Ectodermal cell (in vitro differentiated cells): ENCODE measurements at regions not wholly inside any gene's neighbourhood (a gene's known extent, or its start where the extent isn't known, plus 50 kb on each side); places are given as distances from the start of the nearest gene placed in this dataset.

Source experiments
- H3K27ac ChIP-seq: 2 replicates; pipeline ENCODE4 v1.7.0; 2013; ENCODE audit warnings: mild to moderate bottlenecking, low read depth, low read length; ENCODE audit not compliant: insufficient read depth, poor library complexity, severe bottlenecking
- H3K27me3 ChIP-seq: 2 replicates; pipeline ENCODE4 v1.7.0; 2013; ENCODE audit warnings: mild to moderate bottlenecking, low read length; ENCODE audit not compliant: insufficient read depth, control insufficient read depth, poor library complexity, severe bottlenecking
- H3K36me3 ChIP-seq: one replicate; pipeline ENCODE4 v1.7.0; 2013; ENCODE audit warnings: low read length; ENCODE audit not compliant: control insufficient read depth, insufficient read depth
- H3K4me1 ChIP-seq: one replicate; pipeline ENCODE4 v1.7.0; 2013; ENCODE audit warnings: low read length; ENCODE audit not compliant: control insufficient read depth, insufficient read depth
- H3K4me3 ChIP-seq: 2 replicates; pipeline ENCODE4 v1.7.0; 2013; ENCODE audit warnings: low read depth, low read length, control low read depth; ENCODE audit not compliant: insufficient read depth
- H3K9me3 ChIP-seq: 2 replicates; pipeline ENCODE4 v1.7.0; 2013; ENCODE audit warnings: mild to moderate bottlenecking, low read length, moderate library complexity; ENCODE audit not compliant: control insufficient read depth
- WGBS, 2 experiments: methylation state at CpG; one replicate each; pipeline ENCODE4 v1.1.7; 2013; ENCODE audit warnings: missing lambda C conversion rate in 2 of 2; 5-methylcytosine and 5-hydroxymethylcytosine counted together

- Histone ChIP-seq H3K36me3 (no peaks in the 10 kb centered on the region), H3K27me3 (no peaks in the 10 kb centered on the region), H3K27ac (no peak overlapping the region), H3K4me3 (no peak overlapping the region), H3K4me1 (no peaks in the 10 kb centered on the region), H3K9me3 (no peaks in the 10 kb centered on the region)
- 94 to 100% methylated on average over 1 of the region's 1 CpG for WGBS, 2 experiments
Measured at GRCh38 chr18:56545464-56545863, 92.9 kb downstream of the TXNL1 start.

DNA sequence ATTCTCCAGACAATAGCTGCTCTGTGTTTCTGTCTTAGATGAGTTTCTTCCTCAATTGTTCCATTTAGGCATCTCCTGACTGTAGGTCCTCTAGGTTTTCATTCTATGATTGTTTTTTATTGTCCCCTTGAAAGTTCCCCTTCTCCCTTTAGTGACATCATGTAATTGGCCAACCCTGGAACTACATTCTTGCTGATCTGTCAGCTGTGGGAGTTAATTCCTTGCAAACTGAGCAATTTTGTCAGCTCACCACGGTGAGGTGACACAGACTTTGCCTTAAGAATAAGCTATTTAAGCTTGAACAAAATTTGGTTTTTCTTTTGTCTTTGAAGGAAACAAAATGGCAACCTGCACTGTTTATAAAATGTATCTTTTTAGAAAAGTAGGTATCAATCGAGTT is 95.9 kb downstream of the TXNL1 start:
- H3K9me3 ChIP-seq: no peaks in the 10 kb centered on the region
- 86% methylated on average over 2 of the region's 2 CpGs for WGBS, 2 experiments
- H3K36me3 ChIP-seq: no peaks in the 10 kb centered on the region
- no peaks in the 10 kb centered on the region for H3K4me1 ChIP-seq
- no peak overlapping the region for H3K27ac ChIP-seq
- H3K4me3 ChIP-seq: no peak overlapping the region
- H3K27me3 ChIP-seq: no peaks in the 10 kb centered on the region

GRCh38 chr18:56541793-56542192 is 96.6 kb downstream of the TXNL1 start:
- no peaks in the 10 kb centered on the region for H3K4me1 ChIP-seq
- H3K36me3 ChIP-seq: no peaks in the 10 kb centered on the region
- WGBS, 2 experiments: 36 to 41% methylated on average over 2 of the region's 2 CpGs

GRCh38 chr18:56541340-56541739 is 97.1 kb downstream of the TXNL1 start:
- H3K4me1 ChIP-seq: no peaks in the 10 kb centered on the region
- no peak overlapping the region for H3K4me3 ChIP-seq
- no peaks in the 10 kb centered on the region for H3K27me3 ChIP-seq
- no peak overlapping the region for H3K27ac ChIP-seq
- H3K36me3 ChIP-seq: no peaks in the 10 kb centered on the region
- 100% methylated on average over 1 of the region's 2 CpGs for WGBS, 2 experiments
- H3K9me3 ChIP-seq: no peaks in the 10 kb centered on the region

More at GRCh38 chr18:56541793-56542192, 96.6 kb downstream of the TXNL1 start:
- no peaks in the 10 kb centered on the region for H3K27me3 ChIP-seq
- no peaks in the 10 kb centered on the region for H3K9me3 ChIP-seq
- no peak overlapping the region for H3K4me3 ChIP-seq
- no peak overlapping the region for H3K27ac ChIP-seq

GRCh38 chr18:56538746-56539145 is 99.6 kb downstream of the TXNL1 start:
- Histone ChIP-seq H3K27ac (no peak overlapping the region), H3K9me3 (no peaks in the 10 kb centered on the region), H3K4me3 (no peak overlapping the region), H3K4me1 (no peaks in the 10 kb centered on the region), H3K36me3 (no peaks in the 10 kb centered on the region), H3K27me3 (no peaks in the 10 kb centered on the region)
- WGBS, 2 experiments: 89 to 91% methylated on average over 2 of the region's 2 CpGs

DNA sequence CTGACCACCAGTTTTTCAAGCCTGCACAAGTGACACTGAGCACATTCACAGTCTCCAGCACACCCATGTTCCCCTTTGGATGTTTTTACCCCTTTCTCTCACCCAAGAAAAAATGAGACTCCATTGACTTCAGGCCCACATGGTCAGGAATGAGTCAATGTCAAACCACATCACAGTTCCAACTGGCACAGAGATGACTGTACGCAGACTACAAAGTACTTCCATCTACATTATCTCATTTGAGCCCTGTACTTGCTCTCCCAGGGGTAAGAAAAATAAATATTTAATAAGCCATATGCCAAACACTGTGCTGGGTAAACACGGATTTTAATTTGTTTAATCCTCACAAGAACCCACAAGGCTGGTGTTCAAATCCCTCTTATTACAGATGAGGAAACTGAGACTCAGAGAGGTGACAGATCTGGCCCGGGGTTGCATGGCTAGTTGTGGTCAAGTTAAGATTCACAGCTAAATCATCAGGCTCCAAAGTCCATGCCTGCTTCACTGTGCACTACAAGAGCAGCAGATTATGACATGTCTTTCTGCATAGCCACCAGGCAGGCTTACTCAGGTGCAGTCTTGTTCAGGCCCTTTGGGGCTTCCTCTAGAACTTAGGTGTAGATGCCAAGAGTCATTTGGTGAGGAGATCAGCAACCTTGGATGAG is 106.1 kb downstream of the TXNL1 start:
- 60 to 67% methylated on average over 3 of the region's 3 CpGs for WGBS, 2 experiments
- no peaks in the 10 kb centered on the region for H3K27me3 ChIP-seq
- H3K4me1 ChIP-seq: no peaks in the 10 kb centered on the region

GRCh38 chr18:56522816-56523215 is 115.6 kb downstream of the TXNL1 start:
- Histone ChIP-seq H3K4me1 (no peaks in the 10 kb centered on the region), H3K36me3 (no peaks in the 10 kb centered on the region)
- WGBS, 2 experiments: 92 to 93% methylated on average over 3 of the region's 3 CpGs

More for the DNA sequence above, 106.1 kb downstream of the TXNL1 start:
- Histone ChIP-seq H3K4me3 (no peak overlapping the region), H3K27ac (no peak overlapping the region), H3K36me3 (no peaks in the 10 kb centered on the region), H3K9me3 (no peaks in the 10 kb centered on the region)

GRCh38 chr18:56521263-56521662 is 117.1 kb downstream of the TXNL1 start:
- H3K4me1 ChIP-seq: no peaks in the 10 kb centered on the region
- H3K27ac ChIP-seq: no peak overlapping the region
- no peaks in the 10 kb centered on the region for H3K36me3 ChIP-seq
- H3K9me3 ChIP-seq: no peaks in the 10 kb centered on the region
- H3K4me3 ChIP-seq: no peak overlapping the region
- H3K27me3 ChIP-seq: no peaks in the 10 kb centered on the region
- WGBS, 2 experiments: 29 to 53% methylated on average over 3 of the region's 3 CpGs

More at GRCh38 chr18:56522816-56523215, 115.6 kb downstream of the TXNL1 start:
- H3K27ac ChIP-seq: no peak overlapping the region
- H3K9me3 ChIP-seq: no peaks in the 10 kb centered on the region
- H3K27me3 ChIP-seq: no peaks in the 10 kb centered on the region
- no peak overlapping the region for H3K4me3 ChIP-seq

- no peaks in the 10 kb centered on the region for H3K9me3 ChIP-seq
- no peak overlapping the region for H3K4me3 ChIP-seq
- H3K27me3 ChIP-seq: no peaks in the 10 kb centered on the region
- H3K36me3 ChIP-seq: no peaks in the 10 kb centered on the region
- H3K27ac ChIP-seq: no peak overlapping the region
- H3K4me1 ChIP-seq: no peaks in the 10 kb centered on the region
- WGBS, 2 experiments: 95% methylated on average over 9 of the region's 9 CpGs
Measured at GRCh38 chr18:56517761-56518160, 120.6 kb downstream of the TXNL1 start.

DNA sequence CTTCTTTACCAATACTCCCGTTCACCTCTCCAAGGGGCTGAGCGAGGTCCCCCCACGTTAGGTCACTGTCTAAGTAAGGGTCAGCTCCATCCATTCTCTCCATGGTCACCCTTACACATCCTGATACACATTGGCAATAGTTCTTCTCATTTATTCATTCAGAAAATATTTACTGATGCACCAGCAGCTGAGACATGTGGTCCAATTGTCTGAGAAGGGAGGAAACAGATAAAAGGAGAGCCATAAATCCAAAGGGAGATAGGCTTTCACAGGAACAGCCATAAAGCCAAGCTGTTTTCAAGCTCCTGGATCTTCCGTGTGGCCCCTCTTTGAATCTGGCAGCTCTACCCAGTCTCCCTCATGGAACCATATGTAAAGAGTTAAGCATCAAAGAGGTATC is 121.2 kb downstream of the TXNL1 start:
- Histone ChIP-seq H3K27ac (no peak overlapping the region), H3K4me1 (no peaks in the 10 kb centered on the region), H3K9me3 (no peaks in the 10 kb centered on the region), H3K4me3 (no peak overlapping the region), H3K27me3 (no peaks in the 10 kb centered on the region), H3K36me3 (no peaks in the 10 kb centered on the region)
- WGBS, 2 experiments: 88 to 92% methylated on average over 4 of the region's 4 CpGs

DNA sequence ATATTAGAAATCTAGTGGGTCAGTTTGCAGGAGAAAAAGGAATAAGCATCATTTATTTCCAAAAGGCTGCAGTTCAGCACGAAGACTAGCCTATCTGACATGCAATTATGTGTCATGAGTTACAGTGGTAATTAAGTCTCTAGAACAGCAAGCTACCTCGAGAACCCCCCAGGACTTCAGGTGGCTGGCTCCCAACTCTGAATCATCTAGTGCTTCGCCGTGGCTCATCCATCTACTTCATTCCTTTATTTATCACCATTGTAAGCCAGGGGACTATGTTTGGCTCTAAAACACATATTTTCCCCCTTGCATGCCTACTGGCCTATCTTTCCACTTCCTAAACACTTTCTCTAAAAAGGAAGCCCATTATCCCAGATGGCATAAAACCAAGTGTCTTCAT is 121.6 kb downstream of the TXNL1 start:
- Histone ChIP-seq H3K9me3 (no peaks in the 10 kb centered on the region), H3K27me3 (no peaks in the 10 kb centered on the region), H3K4me3 (no peak overlapping the region), H3K36me3 (no peaks in the 10 kb centered on the region), H3K27ac (no peak overlapping the region), H3K4me1 (no peaks in the 10 kb centered on the region)
- 93 to 96% methylated on average over 4 of the region's 4 CpGs for WGBS, 2 experiments
